ENCODE measurements at regions not wholly inside any gene's neighbourhood (a gene's known extent, or its start where the extent isn't known, plus 50 kb on each side); places are given as distances from the start of the nearest gene placed in this dataset.
"Not testable (repeated sequence)": the region's sequence is repeated elsewhere in the genome, so short reads cannot be mapped to it uniquely, and the experiment has no call there.

- TF ChIP-seq CTCF (IDR thresholded peaks at IDR 0.05); ESRRA (CRISPR knock-in tag; IDR thresholded peaks at IDR 0.05; ENCODE audit: borderline replicate concordance); AFF4 (CRISPR knock-in tag; IDR thresholded peaks at IDR 0.05; ENCODE audit: borderline replicate concordance): not testable (repeated sequence)
These were observed 570.4 kb upstream of the B3GAT1 start for GRCh38 chr11:134982432-134982831.

Measured in WTC11 (cell line).